DND-41 (cell line): ENCODE measurements at regions not wholly inside any gene's neighbourhood (a gene's known extent, or its start where the extent isn't known, plus 50 kb on each side); places are given as distances from the start of the nearest gene placed in this dataset.

ENCODE experiments used
- ATAC-seq: fragments of 200-7000 bp; cut with Tn5 transposase; 3 replicates; pipeline ENCODE4 v1.9.1; 2021; ENCODE audit warnings: low read depth; ENCODE audit not compliant: insufficient read depth
- DNase-seq: peaks from one replicate; pipeline ENCODE4 v3.0.0-alpha.2; 2020
- H2AFZ ChIP-seq: 2 replicates; pipeline ENCODE4 v1.6.0; 2012; ENCODE audit warnings: low read depth, low read length
- H3K27ac ChIP-seq: 2 replicates; pipeline ENCODE4 v1.5.1; 2012; ENCODE audit warnings: low read length, inconsistent platforms
- H3K27me3 ChIP-seq: fragments of 200-600 bp; sonication (generic); 2 replicates; pipeline ENCODE4 v1.6.0; 2012; ENCODE audit warnings: low read length, mild to moderate bottlenecking, inconsistent platforms; ENCODE audit not compliant: insufficient read depth, poor library complexity
- H3K36me3 ChIP-seq: 2 replicates; pipeline ENCODE4 v1.5.1; 2012; ENCODE audit warnings: low read length, inconsistent platforms; ENCODE audit not compliant: insufficient read depth
- H3K4me1 ChIP-seq: 2 replicates; pipeline ENCODE4 v1.5.1; 2012; ENCODE audit warnings: mild to moderate bottlenecking, low read length; ENCODE audit not compliant: insufficient read depth
- H3K4me2 ChIP-seq: 2 replicates; pipeline ENCODE4 v1.6.0; 2012; ENCODE audit warnings: mild to moderate bottlenecking, moderate library complexity, low read length, inconsistent platforms; ENCODE audit not compliant: insufficient read depth
- H3K4me3 ChIP-seq, 2 experiments: fragments of 200-600 bp in 1 of 2; shearing (Covaris generic) in 1 of 2; 2 replicates each; pipeline ENCODE4 v1.5.1; 2012 to 2016; ENCODE audit warnings: inconsistent platforms in 2 of 2, low read length in 2 of 2, mild to moderate bottlenecking in 2 of 2, low read depth in 1 of 2, moderate library complexity in 1 of 2
- H3K79me2 ChIP-seq: 2 replicates; pipeline ENCODE4 v1.6.0; 2012; ENCODE audit warnings: low read length, inconsistent platforms; ENCODE audit not compliant: insufficient read depth
- H3K9ac ChIP-seq: 2 replicates; pipeline ENCODE4 v1.6.0; 2012; ENCODE audit warnings: low read depth, mild to moderate bottlenecking, inconsistent platforms, low read length, moderate library complexity
- H3K9me3 ChIP-seq: 2 replicates; pipeline ENCODE4 v1.5.1; 2012; ENCODE audit warnings: low read length, moderate library complexity, mild to moderate bottlenecking, inconsistent platforms; ENCODE audit not compliant: insufficient read depth, severe bottlenecking
- H4K20me1 ChIP-seq: 2 replicates; pipeline ENCODE4 v1.6.0; 2012; ENCODE audit warnings: low read length; ENCODE audit not compliant: insufficient read depth
- EZH2 ChIP-seq: IDR thresholded peaks from 3 replicates; pipeline ENCODE4 v1.6.1; 2012; ENCODE audit warnings: borderline replicate concordance, low read depth, mild to moderate bottlenecking, moderate library complexity, low read length, inconsistent platforms; ENCODE audit not compliant: severe bottlenecking
- TF ChIP-seq, protein P1 (sequence below): IDR thresholded peaks from 2 replicates; pipeline ENCODE4 v1.5.1; 2012; ENCODE audit warnings: borderline replicate concordance, low read length, moderate library complexity, mild to moderate bottlenecking; ENCODE audit not compliant: poor library complexity, severe bottlenecking; ENCODE audit errors: extremely low read depth

DNA sequence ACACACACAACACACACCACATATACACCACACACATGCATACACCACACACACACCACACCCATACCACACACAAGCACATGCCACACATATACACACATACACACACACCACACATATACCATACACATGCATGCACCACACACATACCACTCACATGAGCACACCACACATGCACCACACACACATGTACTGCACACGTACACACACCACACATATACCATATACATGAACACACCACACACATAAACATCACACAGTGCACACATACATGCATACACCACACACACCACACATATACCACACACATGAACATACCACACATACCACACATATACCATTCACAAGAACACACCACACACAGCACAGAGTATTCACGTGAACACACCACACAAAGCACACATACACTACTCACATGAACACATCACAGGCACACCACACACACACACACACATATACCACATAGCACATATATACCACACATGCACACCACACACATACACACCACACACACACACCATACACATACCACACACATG is 219.9 kb upstream of the RAB6C start:
- Histone ChIP-seq H4K20me1 (peaks cover 7% of the 10 kb centered on the region; the same call in 1 of the 2 replicates), H3K27me3 (no peaks in the 10 kb centered on the region), H3K9ac (no peak overlapping the region), H3K4me1 (no peaks in the 10 kb centered on the region), H2AFZ (no peak overlapping the region), H3K4me3 (no peak overlapping the region), H3K36me3 (no peaks in the 10 kb centered on the region), H3K4me2 (no peak overlapping the region), H3K9me3 (no peaks in the 10 kb centered on the region), H3K27ac (no peak overlapping the region), H3K79me2 (no peaks in the 10 kb centered on the region)
- TF ChIP-seq EZH2, result no peak
- TF ChIP-seq, protein P1, sequence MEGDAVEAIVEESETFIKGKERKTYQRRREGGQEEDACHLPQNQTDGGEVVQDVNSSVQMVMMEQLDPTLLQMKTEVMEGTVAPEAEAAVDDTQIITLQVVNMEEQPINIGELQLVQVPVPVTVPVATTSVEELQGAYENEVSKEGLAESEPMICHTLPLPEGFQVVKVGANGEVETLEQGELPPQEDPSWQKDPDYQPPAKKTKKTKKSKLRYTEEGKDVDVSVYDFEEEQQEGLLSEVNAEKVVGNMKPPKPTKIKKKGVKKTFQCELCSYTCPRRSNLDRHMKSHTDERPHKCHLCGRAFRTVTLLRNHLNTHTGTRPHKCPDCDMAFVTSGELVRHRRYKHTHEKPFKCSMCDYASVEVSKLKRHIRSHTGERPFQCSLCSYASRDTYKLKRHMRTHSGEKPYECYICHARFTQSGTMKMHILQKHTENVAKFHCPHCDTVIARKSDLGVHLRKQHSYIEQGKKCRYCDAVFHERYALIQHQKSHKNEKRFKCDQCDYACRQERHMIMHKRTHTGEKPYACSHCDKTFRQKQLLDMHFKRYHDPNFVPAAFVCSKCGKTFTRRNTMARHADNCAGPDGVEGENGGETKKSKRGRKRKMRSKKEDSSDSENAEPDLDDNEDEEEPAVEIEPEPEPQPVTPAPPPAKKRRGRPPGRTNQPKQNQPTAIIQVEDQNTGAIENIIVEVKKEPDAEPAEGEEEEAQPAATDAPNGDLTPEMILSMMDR, result no peak
- ATAC-seq, result no peak
- no peak for DNase-seq

DNA sequence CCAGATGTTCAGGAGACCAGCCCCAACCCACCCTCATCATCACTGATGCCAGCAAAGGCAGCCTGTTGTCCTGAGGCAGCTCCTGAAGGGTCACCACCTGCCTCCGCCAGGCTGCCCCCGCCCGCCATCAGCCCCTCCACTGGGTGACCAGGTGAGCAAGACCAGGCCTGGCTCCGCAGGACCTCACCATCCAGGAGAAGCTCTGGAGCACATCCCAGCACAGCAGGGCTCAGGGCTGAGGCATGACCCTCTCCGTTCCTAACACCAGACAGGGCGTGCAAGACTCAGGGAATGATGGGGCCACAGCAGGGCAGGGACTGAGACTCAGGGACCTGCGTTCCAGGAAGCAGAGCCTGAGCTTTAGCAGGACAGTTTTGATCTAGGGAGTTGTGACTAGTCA is 218.8 kb upstream of the RAB6C start:
- Histone ChIP-seq H3K36me3 (no peaks in the 10 kb centered on the region), H3K79me2 (no peaks in the 10 kb centered on the region), H3K27me3 (no peaks in the 10 kb centered on the region), H3K9me3 (no peaks in the 10 kb centered on the region), H3K4me1 (no peaks in the 10 kb centered on the region), H4K20me1 (peaks cover 7% of the 10 kb centered on the region; the same call in 1 of the 2 replicates), H2AFZ (no peak overlapping the region), H3K27ac (no peak overlapping the region), H3K4me2 (no peak overlapping the region), H3K9ac (no peak overlapping the region), H3K4me3 (no peak overlapping the region)
- ATAC-seq, result no peak
- no peak for TF ChIP-seq EZH2
- TF ChIP-seq, protein P1, result no peak
- DNase-seq, result no peak

DNA sequence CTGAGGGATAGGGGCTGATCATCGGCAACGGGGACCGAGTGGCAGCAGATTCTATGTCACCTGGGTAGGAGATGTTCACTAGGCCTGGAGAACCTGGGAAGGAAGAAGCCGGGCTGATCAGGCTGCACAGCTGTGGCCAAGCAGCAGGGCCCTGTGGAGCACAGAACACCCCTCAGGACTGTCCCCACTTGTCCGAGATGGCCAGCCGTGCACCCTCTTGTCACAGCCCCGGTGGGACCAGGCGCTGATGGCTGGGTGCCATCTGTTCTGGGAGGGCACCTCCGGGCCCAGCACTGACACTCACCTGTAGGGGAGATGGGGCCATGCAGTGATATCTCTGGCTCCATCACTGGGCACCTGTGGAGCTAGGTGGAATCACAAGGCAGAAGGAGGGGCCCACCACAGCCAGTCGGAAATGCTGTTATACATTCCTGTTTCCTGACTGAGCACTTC is 217.9 kb upstream of the RAB6C start:
- Histone ChIP-seq H4K20me1 (peaks cover 7% of the 10 kb centered on the region; the same call in 1 of the 2 replicates), H3K4me3 (no peak overlapping the region), H3K27me3 (no peaks in the 10 kb centered on the region), H3K27ac (no peak overlapping the region), H3K9me3 (no peaks in the 10 kb centered on the region), H3K36me3 (no peaks in the 10 kb centered on the region), H3K9ac (no peak overlapping the region), H2AFZ (no peak overlapping the region), H3K79me2 (no peaks in the 10 kb centered on the region), H3K4me1 (no peaks in the 10 kb centered on the region), H3K4me2 (no peak overlapping the region)
- DNase-seq (no peak), ATAC-seq (no peak)
- no peak for TF ChIP-seq EZH2
- TF ChIP-seq, protein P1, result no peak
